ENCODE measurements at regions not wholly inside any gene's neighbourhood (a gene's known extent, or its start where the extent isn't known, plus 50 kb on each side); places are given as distances from the start of the nearest gene placed in this dataset.

GRCh38 chr7:69126896-69127479 is 471.3 kb upstream of the AUTS2 start:
- Mint-ChIP-seq H3K36me3 (ENCODE audit: insufficient read depth) (no peaks in the 10 kb centered on the region), H3K4me3 (no peak overlapping the region), H3K4me1 (no peaks in the 10 kb centered on the region), H3K9me3 (peaks cover 12% of the 10 kb centered on the region), H3K27me3 (peaks cover 9% of the 10 kb centered on the region), H3K27ac (ENCODE audit: low read depth) (no peak overlapping the region)
- no peak for DNase-seq (ENCODE audit: low spot score in 2 of 2)
- ATAC-seq (replicated peaks; ENCODE audit: extremely low read depth, poor library complexity, severe bottlenecking) = no peak

- H3K4me1 Mint-ChIP-seq = no peaks in the 10 kb centered on the region
- no peak overlapping the region for H3K27ac Mint-ChIP-seq (ENCODE audit: low read depth)
- peaks cover 11% of the 10 kb centered on the region for H3K9me3 Mint-ChIP-seq
- no peaks in the 10 kb centered on the region for H3K36me3 Mint-ChIP-seq (ENCODE audit: insufficient read depth)
- H3K27me3 Mint-ChIP-seq = peaks cover 6% of the 10 kb centered on the region
- ATAC-seq (replicated peaks; ENCODE audit: extremely low read depth, poor library complexity, severe bottlenecking) = no peak
- no peak for DNase-seq (ENCODE audit: low spot score in 2 of 2)
- H3K4me3 Mint-ChIP-seq = no peak overlapping the region
Observed at GRCh38 chr7:69129524-69129923, 468.8 kb upstream of the AUTS2 start.

DNA sequence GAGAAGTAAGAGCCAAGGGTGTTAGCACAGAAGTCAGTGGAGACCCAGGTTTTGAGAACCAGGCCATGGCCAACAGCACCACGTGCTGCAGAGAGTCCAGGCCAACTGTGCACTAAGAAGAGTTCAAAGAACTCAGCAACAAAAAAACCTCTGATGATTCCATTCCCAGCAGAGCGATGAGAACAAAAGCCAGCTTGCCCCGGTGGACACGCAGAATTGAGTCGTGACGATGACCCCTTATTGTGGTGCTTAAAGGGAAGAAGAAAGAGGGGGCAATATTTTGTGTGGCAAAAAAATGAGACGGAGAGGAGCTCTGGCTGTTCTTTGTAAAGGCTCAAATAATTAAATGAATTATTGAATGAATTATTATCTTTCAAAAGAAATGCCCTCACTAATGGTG is 468.3 kb upstream of the AUTS2 start:
- Mint-ChIP-seq H3K27me3 (peaks cover 2% of the 10 kb centered on the region), H3K27ac (ENCODE audit: low read depth) (no peak overlapping the region), H3K9me3 (peaks cover 6% of the 10 kb centered on the region), H3K4me3 (no peak overlapping the region), H3K36me3 (ENCODE audit: insufficient read depth) (no peaks in the 10 kb centered on the region), H3K4me1 (no peaks in the 10 kb centered on the region)
- DNase-seq (ENCODE audit: low spot score in 2 of 2) (no peak), ATAC-seq (replicated peaks; ENCODE audit: extremely low read depth, poor library complexity, severe bottlenecking) (no peak)

DNA sequence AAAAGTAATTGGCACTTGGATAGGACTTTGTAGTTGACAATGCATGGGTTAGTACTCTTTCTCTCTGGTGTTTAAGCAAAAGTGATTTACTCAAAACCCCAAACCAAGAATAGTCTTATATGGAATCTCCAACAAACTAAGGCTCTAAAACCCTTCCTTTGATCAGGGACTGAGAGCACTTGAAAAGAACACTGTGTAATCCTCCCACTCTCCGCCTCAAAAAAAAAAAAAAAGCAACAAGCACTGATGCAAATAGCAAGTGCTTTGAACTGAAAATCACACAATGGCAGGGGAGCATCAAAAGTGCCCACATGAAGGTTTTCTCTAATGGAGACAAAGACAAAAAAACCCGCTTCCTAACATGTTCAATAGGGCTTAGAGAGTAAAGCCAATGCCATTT is 467.9 kb upstream of the AUTS2 start:
- Mint-ChIP-seq H3K27me3 (no peaks in the 10 kb centered on the region), H3K9me3 (peaks cover 7% of the 10 kb centered on the region), H3K36me3 (ENCODE audit: insufficient read depth) (no peaks in the 10 kb centered on the region), H3K4me3 (no peak overlapping the region), H3K4me1 (no peaks in the 10 kb centered on the region), H3K27ac (ENCODE audit: low read depth) (no peak overlapping the region)
- DNase-seq (ENCODE audit: low spot score in 2 of 2) (no peak), ATAC-seq (replicated peaks; ENCODE audit: extremely low read depth, poor library complexity, severe bottlenecking) (no peak)

DNA sequence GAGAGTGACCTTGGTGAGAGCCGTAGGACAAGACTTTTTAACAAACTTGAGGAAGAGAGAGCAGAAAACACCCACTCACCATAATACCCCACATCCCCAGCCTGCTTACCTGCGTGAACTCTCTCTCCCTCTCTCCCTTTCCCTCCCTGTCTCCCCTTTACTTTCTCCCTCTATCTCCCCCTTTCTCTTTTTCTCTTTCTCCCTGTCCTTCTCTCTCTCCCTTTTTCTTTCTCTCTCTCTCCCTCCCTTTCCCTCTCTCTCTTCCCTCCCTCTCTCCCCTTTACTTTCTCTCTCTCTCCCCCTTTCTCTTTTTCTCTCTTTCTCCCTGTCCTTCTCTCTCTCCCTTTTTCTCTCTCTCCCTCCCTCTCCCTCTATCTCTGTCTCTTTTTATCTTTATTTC is 464.0 kb upstream of the AUTS2 start:
- no peak for ATAC-seq (replicated peaks; ENCODE audit: extremely low read depth, poor library complexity, severe bottlenecking)

GRCh38 chr7:69147631-69148030 is 450.6 kb upstream of the AUTS2 start:
- H3K9me3 Mint-ChIP-seq = peaks cover 11% of the 10 kb centered on the region

More for the DNA sequence above, 464.0 kb upstream of the AUTS2 start:
- Mint-ChIP-seq H3K4me1 (no peaks in the 10 kb centered on the region), H3K9me3 (peaks cover 21% of the 10 kb centered on the region), H3K27me3 (no peaks in the 10 kb centered on the region), H3K36me3 (ENCODE audit: insufficient read depth) (no peaks in the 10 kb centered on the region), H3K4me3 (no peak overlapping the region), H3K27ac (ENCODE audit: low read depth) (no peak overlapping the region)
- DNase-seq (ENCODE audit: low spot score in 2 of 2) = no peak

DNA sequence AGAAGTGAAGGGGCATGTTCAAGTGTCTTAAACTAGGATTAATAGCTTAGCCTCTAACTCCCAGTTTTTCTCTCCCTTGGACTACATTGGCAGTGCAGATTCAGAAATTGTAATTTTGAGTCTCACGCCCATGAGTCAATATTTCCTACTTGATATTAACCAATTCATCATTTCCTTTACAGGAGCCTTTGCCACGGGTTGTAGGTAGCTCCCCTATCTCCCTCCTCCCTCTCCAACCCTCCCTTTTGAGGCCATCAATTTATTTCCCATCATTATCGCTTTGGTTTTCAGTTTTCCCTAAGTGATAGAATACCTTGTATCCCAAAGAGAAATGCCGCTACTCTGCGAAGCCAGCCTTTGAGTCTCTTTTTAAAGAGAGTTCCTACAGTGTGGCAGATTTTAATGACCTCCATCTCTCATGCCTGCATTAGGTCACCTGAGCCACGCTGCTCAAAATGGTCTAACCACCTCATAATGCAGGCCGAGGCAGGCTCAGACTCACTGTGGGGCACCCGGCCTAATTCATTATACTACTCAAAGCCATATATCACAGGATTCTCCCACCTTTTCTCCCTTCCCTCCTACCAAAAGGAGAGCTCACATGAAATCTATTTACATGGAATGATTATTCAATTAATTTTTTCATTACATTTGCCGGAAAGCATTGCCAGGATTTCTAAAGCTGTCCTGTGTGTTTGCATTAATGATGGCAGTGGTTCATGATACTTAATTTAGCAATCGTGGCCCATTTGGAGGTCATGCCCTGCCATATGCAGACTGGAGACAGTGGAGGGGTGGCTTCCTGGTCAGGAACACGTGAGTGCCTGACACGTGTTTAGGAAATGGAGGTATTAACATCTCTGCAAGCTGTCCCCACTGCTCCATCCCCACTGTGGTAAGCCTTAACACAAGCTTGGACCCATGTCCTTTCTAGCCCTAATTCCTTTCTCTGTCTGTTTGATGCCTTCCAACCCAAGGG is 448.2 kb upstream of the AUTS2 start:
- Mint-ChIP-seq H3K36me3 (ENCODE audit: insufficient read depth) (no peaks in the 10 kb centered on the region), H3K27ac (ENCODE audit: low read depth) (no peak overlapping the region), H3K27me3 (peaks cover 20% of the 10 kb centered on the region), H3K4me3 (no peak overlapping the region), H3K9me3 (peaks cover 11% of the 10 kb centered on the region), H3K4me1 (no peaks in the 10 kb centered on the region)
- no peak for ATAC-seq (replicated peaks; ENCODE audit: extremely low read depth, poor library complexity, severe bottlenecking)
- DNase-seq (ENCODE audit: low spot score in 2 of 2) = no peak

More at GRCh38 chr7:69147631-69148030, 450.6 kb upstream of the AUTS2 start:
- DNase-seq (ENCODE audit: low spot score in 2 of 2) (no peak), ATAC-seq (replicated peaks; ENCODE audit: extremely low read depth, poor library complexity, severe bottlenecking) (no peak)
- H3K36me3 Mint-ChIP-seq (ENCODE audit: insufficient read depth) = no peaks in the 10 kb centered on the region
- no peak overlapping the region for H3K27ac Mint-ChIP-seq (ENCODE audit: low read depth)
- no peak overlapping the region for H3K4me3 Mint-ChIP-seq
- no peaks in the 10 kb centered on the region for H3K4me1 Mint-ChIP-seq
- H3K27me3 Mint-ChIP-seq = peaks cover 11% of the 10 kb centered on the region

DNA sequence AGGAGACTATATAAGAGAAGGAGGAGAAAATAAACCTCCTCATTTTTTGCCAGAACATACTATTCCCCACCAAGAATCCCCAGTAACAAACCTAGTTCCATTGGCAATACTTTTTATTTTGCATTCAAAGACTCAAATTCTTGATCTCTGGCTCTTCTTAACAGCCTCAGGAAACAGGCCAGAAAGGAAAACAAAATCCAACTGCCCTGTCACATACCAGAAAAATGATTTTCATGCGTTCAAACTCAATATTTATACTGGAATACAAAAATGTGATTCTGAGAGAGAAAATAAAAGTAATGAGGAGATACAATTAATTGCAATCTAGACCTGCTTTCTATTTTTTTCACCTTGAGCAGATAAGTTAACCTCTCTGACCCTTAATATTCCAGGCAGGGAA is 435.9 kb upstream of the AUTS2 start:
- DNase-seq (ENCODE audit: low spot score in 2 of 2) (no peak), ATAC-seq (replicated peaks; ENCODE audit: extremely low read depth, poor library complexity, severe bottlenecking) (no peak)
- H3K27ac Mint-ChIP-seq (ENCODE audit: low read depth) = no peak overlapping the region
- H3K36me3 Mint-ChIP-seq (ENCODE audit: insufficient read depth) = no peaks in the 10 kb centered on the region
- no peaks in the 10 kb centered on the region for H3K9me3 Mint-ChIP-seq
- H3K4me1 Mint-ChIP-seq = no peaks in the 10 kb centered on the region
- no peak overlapping the region for H3K4me3 Mint-ChIP-seq
- H3K27me3 Mint-ChIP-seq = no peaks in the 10 kb centered on the region

DNA sequence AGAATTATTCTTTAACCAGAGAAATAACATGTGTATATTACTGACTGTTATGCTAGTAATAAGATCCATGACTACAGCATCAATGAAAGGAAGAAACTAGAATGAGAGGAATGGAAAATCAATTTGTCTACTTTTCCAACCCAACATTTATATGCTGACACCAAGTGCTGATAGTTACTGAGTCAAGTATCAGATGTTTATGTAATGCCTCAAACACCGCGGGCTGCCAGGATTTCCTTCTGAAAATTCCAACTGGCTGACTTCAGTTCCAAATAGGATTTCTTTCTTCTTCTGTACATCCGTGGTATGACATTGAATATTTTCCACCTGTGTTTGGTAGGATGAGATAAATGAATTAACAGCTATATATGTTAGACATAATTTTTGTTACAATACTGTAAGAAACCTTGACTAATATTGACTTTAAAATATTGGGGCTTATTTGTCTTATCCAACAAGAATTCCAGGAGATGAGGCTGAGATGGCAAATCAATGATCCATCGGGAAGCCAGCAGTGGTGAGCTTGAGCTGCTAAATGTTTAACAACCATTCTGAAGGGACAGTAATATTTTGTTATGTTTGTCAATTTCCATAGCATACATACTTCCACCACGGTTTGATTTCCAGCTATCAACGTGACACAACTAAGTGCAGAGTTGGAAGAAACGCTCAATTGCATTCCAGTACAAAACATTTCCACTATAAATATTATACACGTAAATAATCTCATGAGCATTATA is 435.2 kb upstream of the AUTS2 start:
- Mint-ChIP-seq H3K9me3 (no peaks in the 10 kb centered on the region), H3K27me3 (no peaks in the 10 kb centered on the region), H3K4me1 (no peaks in the 10 kb centered on the region), H3K4me3 (no peak overlapping the region), H3K27ac (ENCODE audit: low read depth) (no peak overlapping the region), H3K36me3 (ENCODE audit: insufficient read depth) (no peaks in the 10 kb centered on the region)
- ATAC-seq (replicated peaks; ENCODE audit: extremely low read depth, poor library complexity, severe bottlenecking) (no peak), DNase-seq (ENCODE audit: low spot score in 2 of 2) (no peak)

GRCh38 chr7:69166979-69167516 is 431.2 kb upstream of the AUTS2 start:
- H3K27me3 Mint-ChIP-seq = no peaks in the 10 kb centered on the region
- H3K9me3 Mint-ChIP-seq = no peaks in the 10 kb centered on the region
- DNase-seq (ENCODE audit: low spot score in 2 of 2) = no peak
- no peak for ATAC-seq (replicated peaks; ENCODE audit: extremely low read depth, poor library complexity, severe bottlenecking)
- no peaks in the 10 kb centered on the region for H3K4me1 Mint-ChIP-seq
- no peaks in the 10 kb centered on the region for H3K36me3 Mint-ChIP-seq (ENCODE audit: insufficient read depth)
- no peak overlapping the region for H3K4me3 Mint-ChIP-seq
- H3K27ac Mint-ChIP-seq (ENCODE audit: low read depth) = no peak overlapping the region

- no peaks in the 10 kb centered on the region for H3K36me3 Mint-ChIP-seq (ENCODE audit: insufficient read depth)
- DNase-seq (ENCODE audit: low spot score in 2 of 2) (no peak), ATAC-seq (replicated peaks; ENCODE audit: extremely low read depth, poor library complexity, severe bottlenecking) (no peak)
- H3K27me3 Mint-ChIP-seq = no peaks in the 10 kb centered on the region
- H3K4me1 Mint-ChIP-seq = no peaks in the 10 kb centered on the region
- no peak overlapping the region for H3K4me3 Mint-ChIP-seq
- H3K9me3 Mint-ChIP-seq = no peaks in the 10 kb centered on the region
- no peak overlapping the region for H3K27ac Mint-ChIP-seq (ENCODE audit: low read depth)
Observed at GRCh38 chr7:69169386-69169785, 428.9 kb upstream of the AUTS2 start.

DNA sequence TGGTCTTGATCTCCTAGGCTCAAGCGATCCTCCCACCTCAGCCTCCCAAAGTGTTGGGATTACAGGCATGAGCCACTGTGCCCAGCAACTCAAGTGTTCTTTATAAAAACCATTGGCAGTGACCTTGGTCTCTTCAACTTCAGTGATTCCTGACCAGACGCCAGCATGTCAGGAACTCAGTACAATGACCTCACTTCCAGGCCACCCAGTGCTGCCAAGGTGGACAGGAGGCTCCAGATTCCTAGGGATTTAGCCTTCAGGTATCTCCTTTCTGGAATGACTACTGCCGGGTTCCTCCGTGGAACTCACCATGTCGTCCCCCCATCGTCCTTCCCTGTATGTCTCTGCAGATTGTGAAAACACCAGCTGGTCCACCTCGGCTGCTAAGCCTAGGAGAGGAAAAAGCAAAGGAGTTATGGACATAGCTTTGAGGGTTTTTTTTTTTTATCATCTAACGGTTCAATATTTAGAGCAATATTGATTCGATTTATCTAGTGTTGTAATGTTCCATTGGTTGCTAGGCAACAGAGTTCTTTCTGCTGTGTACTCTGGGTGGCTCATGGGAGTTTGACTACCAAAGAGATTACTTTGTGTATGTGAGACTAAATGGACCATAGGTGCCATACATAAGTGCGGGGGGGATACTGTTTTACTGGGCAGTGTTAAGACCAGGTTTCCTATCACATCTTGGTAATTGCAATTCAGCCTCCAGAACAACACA is 425.8 kb upstream of the AUTS2 start:
- Mint-ChIP-seq H3K36me3 (ENCODE audit: insufficient read depth) (no peaks in the 10 kb centered on the region), H3K27ac (ENCODE audit: low read depth) (no peak overlapping the region), H3K27me3 (no peaks in the 10 kb centered on the region)

More for the DNA sequence above, 425.8 kb upstream of the AUTS2 start:
- ATAC-seq (replicated peaks; ENCODE audit: extremely low read depth, poor library complexity, severe bottlenecking) (no peak), DNase-seq (ENCODE audit: low spot score in 2 of 2) (no peak)
- Mint-ChIP-seq H3K9me3 (no peaks in the 10 kb centered on the region), H3K4me3 (no peak overlapping the region), H3K4me1 (no peaks in the 10 kb centered on the region)

Data from central memory CD8-positive, alpha-beta T cell (primary cell).